ENCODE measurements at regions not wholly inside any gene's neighbourhood (a gene's known extent, or its start where the extent isn't known, plus 50 kb on each side); places are given as distances from the start of the nearest gene placed in this dataset.

DNA sequence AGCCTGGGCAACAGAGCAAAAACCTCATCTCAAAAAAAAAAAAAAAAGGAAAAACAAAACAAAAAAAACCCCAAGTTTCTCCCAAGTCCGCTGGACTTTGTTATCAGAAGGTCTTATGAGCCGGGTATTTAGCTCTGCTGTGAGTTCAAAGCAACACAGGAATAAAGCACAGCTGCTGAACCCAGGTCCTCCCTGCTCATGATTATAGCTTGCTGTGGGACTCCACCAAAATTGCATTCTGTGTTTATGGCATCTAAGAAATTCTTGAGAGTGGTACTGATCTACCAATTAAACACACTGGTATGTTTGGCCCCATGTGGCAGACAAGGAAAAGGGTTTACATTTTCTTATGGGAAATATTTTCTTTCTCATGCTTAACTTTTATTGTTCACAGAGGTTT lies 93.6 kb upstream of the NEDD9 start:
- H3K9ac ChIP-seq (ENCODE audit: low read length in 2 of 2) = no peak overlapping the region
- H3K4me1 ChIP-seq (ENCODE audit: control insufficient read depth, insufficient read depth, low read length) = no peaks in the 10 kb centered on the region
- H3K9me3 ChIP-seq (ENCODE audit: control insufficient read depth in 2 of 2, low read length in 2 of 2) = no peaks in the 10 kb centered on the region
- no peaks in the 10 kb centered on the region for H3K27me3 ChIP-seq (ENCODE audit: control insufficient read depth in 1 of 2, insufficient read depth in 2 of 2, low read length in 2 of 2)
- H3K27ac ChIP-seq (ENCODE audit: low read length) = no peak overlapping the region
- H3K4me3 ChIP-seq (ENCODE audit: low read length in 2 of 2) = no peak overlapping the region
- H3K36me3 ChIP-seq (ENCODE audit: control insufficient read depth in 2 of 2, insufficient read depth in 2 of 2, low read length in 2 of 2) = no peaks in the 10 kb centered on the region

DNA sequence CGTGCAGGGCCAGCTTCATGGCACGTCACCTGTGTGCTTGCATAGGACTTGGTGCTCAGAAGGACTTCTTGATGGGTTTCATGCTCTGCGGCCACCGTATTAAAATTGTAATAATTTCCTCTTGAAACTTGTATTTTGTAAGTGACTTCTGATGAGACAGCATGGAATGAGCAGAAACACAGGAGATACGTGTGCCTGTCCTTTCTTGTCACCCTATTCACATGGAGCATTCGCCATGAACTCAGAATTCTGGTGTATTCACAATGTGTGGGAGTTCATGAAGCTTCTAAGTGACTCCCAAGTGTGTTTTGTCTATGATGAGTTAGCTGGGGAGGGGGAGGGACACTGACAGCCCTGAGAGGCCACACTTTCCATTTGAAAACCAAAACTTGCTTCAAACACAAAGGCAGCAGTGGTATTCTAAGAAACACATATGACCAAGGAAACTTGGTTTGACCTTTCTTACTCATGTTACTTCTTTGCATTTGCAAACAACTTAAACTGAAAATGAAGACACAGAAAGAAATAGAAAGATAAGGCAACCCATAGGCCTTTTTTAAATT lies 92.1 kb upstream of the NEDD9 start:
- Histone ChIP-seq H3K27ac (ENCODE audit: low read length) (no peak overlapping the region), H3K9me3 (ENCODE audit: control insufficient read depth in 2 of 2, low read length in 2 of 2) (no peaks in the 10 kb centered on the region), H3K4me1 (ENCODE audit: control insufficient read depth, insufficient read depth, low read length) (peaks cover under 1% of the 10 kb centered on the region), H3K27me3 (ENCODE audit: control insufficient read depth in 1 of 2, insufficient read depth in 2 of 2, low read length in 2 of 2) (no peaks in the 10 kb centered on the region), H3K9ac (ENCODE audit: low read length in 2 of 2) (no peak overlapping the region), H3K36me3 (ENCODE audit: control insufficient read depth in 2 of 2, insufficient read depth in 2 of 2, low read length in 2 of 2) (no peaks in the 10 kb centered on the region), H3K4me3 (ENCODE audit: low read length in 2 of 2) (no peak overlapping the region)

DNA sequence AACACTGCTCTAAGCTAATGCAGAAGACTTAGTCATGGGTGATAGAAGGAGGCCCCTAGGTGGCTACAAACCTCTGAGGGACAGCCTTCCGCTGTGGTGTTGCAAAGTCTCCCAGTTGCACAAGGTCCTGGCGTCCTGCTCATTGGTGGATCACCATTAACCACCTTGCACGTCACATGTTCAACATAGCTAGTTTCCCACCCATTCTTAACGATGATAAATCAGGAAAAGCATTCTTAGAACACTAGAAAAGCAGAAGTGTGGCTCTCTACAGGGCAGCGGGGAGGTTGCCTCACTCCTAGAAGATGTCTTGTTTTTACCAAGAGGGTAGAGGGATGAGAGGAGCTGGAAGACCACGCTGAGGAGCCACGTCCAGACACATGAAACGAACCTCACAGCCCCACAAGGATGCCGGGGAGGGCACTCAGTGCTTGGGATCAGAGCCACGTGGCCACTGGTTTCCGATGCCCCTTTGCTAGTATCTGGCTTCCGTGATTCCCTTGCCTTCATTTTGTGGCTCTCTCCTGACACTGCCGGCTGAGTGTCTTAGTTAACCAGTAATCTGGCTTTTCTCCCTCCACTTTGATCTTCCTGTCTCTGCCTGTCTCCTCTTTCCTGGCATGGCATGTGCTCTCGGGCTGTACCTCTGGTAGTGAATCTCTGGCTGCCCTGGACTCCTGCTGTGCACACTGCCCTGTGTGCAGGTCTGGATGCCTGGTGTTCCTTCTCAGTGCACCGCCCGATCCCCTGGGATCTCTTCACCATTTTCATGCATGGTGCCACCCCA lies 91.4 kb upstream of the NEDD9 start:
- no peak overlapping the region for H3K27ac ChIP-seq (ENCODE audit: low read length)

DNA sequence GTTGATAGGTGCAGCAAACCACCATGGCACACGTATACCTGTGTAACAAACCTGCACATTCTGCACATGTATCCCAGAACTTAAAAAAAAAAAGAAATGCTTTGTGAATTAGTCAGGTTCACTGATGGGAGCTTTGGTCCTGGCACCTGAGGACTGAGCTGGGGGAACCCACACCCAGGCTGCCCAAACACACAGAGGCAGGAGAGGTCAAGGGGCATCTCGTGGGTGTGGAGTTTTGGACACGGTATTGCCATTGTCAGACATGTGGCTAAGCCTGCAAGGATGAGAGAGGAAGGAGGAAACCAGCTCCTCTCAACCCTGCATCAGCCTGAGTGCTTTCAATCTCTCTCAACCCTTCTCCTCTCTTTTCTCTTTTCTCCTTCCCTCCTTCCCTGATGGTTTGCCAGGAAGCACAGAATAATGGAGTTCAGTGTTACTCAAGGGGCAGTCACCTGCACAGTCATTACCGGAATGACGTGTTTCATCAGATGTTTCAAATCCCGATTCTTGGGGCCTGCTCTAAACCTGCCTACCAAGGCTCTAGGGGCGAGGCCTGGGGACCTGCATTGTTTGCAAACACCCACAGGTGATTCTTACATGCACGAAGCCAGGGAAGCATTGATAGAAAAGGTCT lies 89.9 kb upstream of the NEDD9 start:
- Histone ChIP-seq H3K4me3 (ENCODE audit: low read length in 2 of 2) (no peak overlapping the region), H3K9me3 (ENCODE audit: control insufficient read depth in 2 of 2, low read length in 2 of 2) (no peaks in the 10 kb centered on the region), H3K36me3 (ENCODE audit: control insufficient read depth in 2 of 2, insufficient read depth in 2 of 2, low read length in 2 of 2) (no peaks in the 10 kb centered on the region), H3K27ac (ENCODE audit: low read length) (no peak overlapping the region), H3K9ac (ENCODE audit: low read length in 2 of 2) (no peak overlapping the region), H3K27me3 (ENCODE audit: control insufficient read depth in 1 of 2, insufficient read depth in 2 of 2, low read length in 2 of 2) (no peaks in the 10 kb centered on the region), H3K4me1 (ENCODE audit: control insufficient read depth, insufficient read depth, low read length) (peaks cover 11% of the 10 kb centered on the region)

More for the DNA sequence above, 91.4 kb upstream of the NEDD9 start:
- Histone ChIP-seq H3K9me3 (ENCODE audit: control insufficient read depth in 2 of 2, low read length in 2 of 2) (no peaks in the 10 kb centered on the region), H3K4me3 (ENCODE audit: low read length in 2 of 2) (no peak overlapping the region), H3K9ac (ENCODE audit: low read length in 2 of 2) (no peak overlapping the region), H3K4me1 (ENCODE audit: control insufficient read depth, insufficient read depth, low read length) (peaks cover 6% of the 10 kb centered on the region), H3K36me3 (ENCODE audit: control insufficient read depth in 2 of 2, insufficient read depth in 2 of 2, low read length in 2 of 2) (no peaks in the 10 kb centered on the region), H3K27me3 (ENCODE audit: control insufficient read depth in 1 of 2, insufficient read depth in 2 of 2, low read length in 2 of 2) (no peaks in the 10 kb centered on the region)

DNA sequence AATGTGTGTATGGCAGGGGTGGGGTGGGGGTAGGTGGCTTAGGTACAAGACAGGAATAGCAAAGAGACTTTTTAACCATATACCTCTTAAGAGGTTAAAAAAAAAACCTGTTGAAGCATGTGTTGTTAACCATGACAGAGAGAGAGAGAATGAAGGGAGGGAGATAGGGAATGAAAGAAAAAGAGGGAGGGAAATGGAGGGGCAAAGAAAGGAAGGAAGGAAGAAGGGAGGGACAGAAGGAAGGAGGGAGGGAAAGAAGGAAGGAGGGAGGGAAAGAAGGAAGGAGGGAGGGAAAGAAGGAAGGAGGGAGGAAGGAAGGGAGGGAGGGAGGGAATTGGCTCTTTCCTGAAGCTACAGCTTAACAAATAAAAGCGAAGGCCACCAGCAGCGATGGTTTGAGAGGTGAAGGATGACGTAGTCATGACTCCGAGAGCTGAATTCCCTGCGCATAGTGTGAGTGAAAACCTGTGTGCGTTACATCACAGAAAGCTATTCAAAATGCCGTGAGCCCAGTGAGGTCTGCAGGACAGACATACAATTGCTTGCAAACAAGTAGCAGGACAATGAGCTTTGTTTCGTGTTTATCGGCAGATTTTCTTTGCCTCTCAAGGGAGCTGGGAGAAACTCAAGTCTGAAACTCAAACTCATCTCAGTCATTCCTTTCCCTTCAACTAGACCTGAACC lies 88.6 kb upstream of the NEDD9 start:
- Histone ChIP-seq H3K9ac (ENCODE audit: low read length in 2 of 2) (no peak overlapping the region), H3K36me3 (ENCODE audit: control insufficient read depth in 2 of 2, insufficient read depth in 2 of 2, low read length in 2 of 2) (no peaks in the 10 kb centered on the region), H3K27me3 (ENCODE audit: control insufficient read depth in 1 of 2, insufficient read depth in 2 of 2, low read length in 2 of 2) (no peaks in the 10 kb centered on the region), H3K9me3 (ENCODE audit: control insufficient read depth in 2 of 2, low read length in 2 of 2) (no peaks in the 10 kb centered on the region), H3K27ac (ENCODE audit: low read length) (no peak overlapping the region), H3K4me3 (ENCODE audit: low read length in 2 of 2) (no peak overlapping the region), H3K4me1 (ENCODE audit: control insufficient read depth, insufficient read depth, low read length) (peaks cover 11% of the 10 kb centered on the region)

DNA sequence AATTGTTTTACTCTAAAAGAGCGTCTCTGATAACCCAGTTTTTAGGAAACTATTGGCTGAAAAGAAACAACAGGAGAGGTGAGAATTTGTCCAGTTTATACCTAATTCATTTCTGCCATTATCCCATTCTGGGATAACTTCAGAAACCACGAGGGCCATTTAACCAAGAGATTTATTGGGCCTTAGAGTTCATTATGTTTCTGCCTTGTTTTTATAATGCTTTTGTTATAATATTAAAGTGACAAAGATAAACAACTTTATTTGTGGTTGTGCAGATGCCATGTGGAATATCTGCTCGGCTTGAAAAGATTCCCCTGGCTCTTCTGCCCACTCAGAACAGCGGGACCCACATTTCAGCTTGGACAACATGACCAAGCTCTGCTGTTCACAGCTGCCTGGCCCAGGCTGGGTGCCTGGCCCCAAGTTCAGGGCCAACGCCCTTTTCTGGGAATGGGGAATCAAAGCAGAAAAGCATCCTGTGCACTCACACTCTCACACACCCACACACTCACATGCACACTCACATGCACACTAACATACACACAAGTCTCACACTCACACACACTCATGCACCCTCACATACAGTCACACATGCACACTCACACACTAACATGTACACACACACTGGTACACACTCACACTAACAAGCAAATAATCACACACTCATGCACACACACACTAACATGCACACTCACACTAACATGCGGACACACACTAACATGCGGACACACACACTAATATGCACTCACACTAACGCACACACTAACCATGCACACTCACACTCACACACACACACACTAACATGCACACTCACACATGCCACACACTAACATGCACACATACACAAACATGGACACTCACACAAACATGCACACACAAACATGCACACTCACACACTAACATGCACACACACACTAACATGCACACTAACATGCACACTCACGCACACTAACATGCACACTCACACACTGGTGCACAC lies 86.7 kb upstream of the NEDD9 start:
- Histone ChIP-seq H3K36me3 (ENCODE audit: control insufficient read depth in 2 of 2, insufficient read depth in 2 of 2, low read length in 2 of 2) (no peaks in the 10 kb centered on the region), H3K9ac (ENCODE audit: low read length in 2 of 2) (no peak overlapping the region), H3K27me3 (ENCODE audit: control insufficient read depth in 1 of 2, insufficient read depth in 2 of 2, low read length in 2 of 2) (no peaks in the 10 kb centered on the region), H3K27ac (ENCODE audit: low read length) (no peak overlapping the region), H3K4me3 (ENCODE audit: low read length in 2 of 2) (no peak overlapping the region), H3K4me1 (ENCODE audit: control insufficient read depth, insufficient read depth, low read length) (peaks cover 11% of the 10 kb centered on the region), H3K9me3 (ENCODE audit: control insufficient read depth in 2 of 2, low read length in 2 of 2) (no peaks in the 10 kb centered on the region)

DNA sequence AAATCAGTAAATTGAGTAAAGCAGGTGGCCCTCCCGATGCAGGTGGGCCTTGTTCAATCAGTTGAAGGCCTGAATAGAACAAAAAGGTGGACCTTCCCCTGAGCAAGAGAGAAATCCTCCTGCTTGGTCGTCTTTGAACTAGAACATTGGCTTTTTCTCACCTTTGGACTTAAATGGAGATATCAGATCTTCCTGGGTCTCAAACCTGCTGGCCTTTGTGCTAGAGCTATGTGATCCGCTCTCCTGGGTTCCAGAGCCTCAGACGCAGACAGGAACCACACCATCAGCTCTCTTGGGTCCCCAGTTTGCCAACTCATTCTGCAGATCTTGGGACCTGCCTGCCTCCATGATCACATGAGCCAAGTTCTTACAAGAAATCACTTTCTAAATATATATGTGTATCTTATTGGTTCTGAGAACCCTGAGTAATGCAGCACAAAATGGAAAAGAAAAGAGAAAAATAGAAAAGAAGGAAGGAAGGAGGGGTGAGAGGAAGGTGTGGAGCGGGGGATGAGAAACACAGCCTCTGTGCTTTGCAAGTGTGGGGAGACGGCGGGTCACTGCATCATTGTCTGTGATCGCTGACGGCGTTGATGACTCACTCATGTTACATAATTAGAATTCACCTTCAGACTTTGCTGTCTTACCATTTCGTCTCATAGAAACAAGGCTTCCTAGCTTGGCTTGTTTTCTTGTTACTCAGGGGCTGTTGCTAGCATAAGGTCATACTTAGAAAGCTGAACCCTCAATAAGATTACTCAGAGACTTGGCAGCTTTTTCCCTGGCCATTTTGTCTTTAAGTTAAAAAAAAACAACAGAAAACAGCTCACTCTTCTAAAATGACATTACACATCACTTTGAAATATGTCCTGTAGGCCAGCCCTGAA lies 85.7 kb upstream of the NEDD9 start:
- H3K36me3 ChIP-seq (ENCODE audit: control insufficient read depth in 2 of 2, insufficient read depth in 2 of 2, low read length in 2 of 2) = no peaks in the 10 kb centered on the region
- peak overlapping the region; percentile 62 for H3K27ac ChIP-seq (ENCODE audit: low read length)
- H3K9me3 ChIP-seq (ENCODE audit: control insufficient read depth in 2 of 2, low read length in 2 of 2) = no peaks in the 10 kb centered on the region
- H3K4me1 ChIP-seq (ENCODE audit: control insufficient read depth, insufficient read depth, low read length) = peaks cover 11% of the 10 kb centered on the region
- peak overlapping the region in 1 of 2 donors; percentile 17 for H3K9ac ChIP-seq (ENCODE audit: low read length in 2 of 2)
- peak overlapping the region in 1 of 2 donors; percentile 15 for H3K4me3 ChIP-seq (ENCODE audit: low read length in 2 of 2)
- no peaks in the 10 kb centered on the region for H3K27me3 ChIP-seq (ENCODE audit: control insufficient read depth in 1 of 2, insufficient read depth in 2 of 2, low read length in 2 of 2)

DNA sequence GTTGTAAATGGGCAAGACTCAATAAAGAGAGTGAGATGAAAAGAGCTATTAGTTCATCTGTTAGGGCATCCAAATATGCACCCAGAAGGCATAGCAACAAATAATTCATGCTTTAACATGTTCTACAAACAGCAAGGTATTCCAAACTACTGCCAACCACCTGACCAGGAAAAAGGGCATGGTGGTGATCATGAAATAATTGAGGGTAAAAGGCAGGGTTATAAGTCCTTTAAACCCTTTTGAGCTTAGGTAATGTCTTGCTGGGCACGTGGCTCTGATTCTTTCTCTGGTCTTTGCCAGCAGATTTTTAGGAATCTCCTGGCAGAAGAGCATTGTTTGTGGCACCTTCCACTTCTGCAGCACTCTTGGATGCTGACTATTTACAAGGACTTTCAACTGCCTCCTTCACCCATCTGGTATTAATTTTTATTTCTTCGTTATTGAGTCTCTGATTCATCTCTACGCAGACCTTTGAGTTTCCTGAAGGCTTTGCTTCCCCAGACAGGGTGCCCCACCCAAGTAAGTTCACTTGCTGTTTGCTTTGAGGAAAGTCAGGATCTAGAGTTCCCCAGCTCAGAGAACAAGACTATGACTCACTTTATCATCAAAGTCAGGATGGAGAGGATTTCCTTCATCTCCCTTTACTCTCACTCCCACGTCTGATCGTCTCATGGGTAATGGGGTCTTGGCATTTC lies 83.4 kb upstream of the NEDD9 start:
- Histone ChIP-seq H3K27me3 (ENCODE audit: control insufficient read depth in 1 of 2, insufficient read depth in 2 of 2, low read length in 2 of 2) (no peaks in the 10 kb centered on the region), H3K27ac (ENCODE audit: low read length) (no peak overlapping the region), H3K9ac (ENCODE audit: low read length in 2 of 2) (no peak overlapping the region), H3K36me3 (ENCODE audit: control insufficient read depth in 2 of 2, insufficient read depth in 2 of 2, low read length in 2 of 2) (no peaks in the 10 kb centered on the region), H3K9me3 (ENCODE audit: control insufficient read depth in 2 of 2, low read length in 2 of 2) (no peaks in the 10 kb centered on the region), H3K4me3 (ENCODE audit: low read length in 2 of 2) (no peak overlapping the region), H3K4me1 (ENCODE audit: control insufficient read depth, insufficient read depth, low read length) (peaks cover 11% of the 10 kb centered on the region)

DNA sequence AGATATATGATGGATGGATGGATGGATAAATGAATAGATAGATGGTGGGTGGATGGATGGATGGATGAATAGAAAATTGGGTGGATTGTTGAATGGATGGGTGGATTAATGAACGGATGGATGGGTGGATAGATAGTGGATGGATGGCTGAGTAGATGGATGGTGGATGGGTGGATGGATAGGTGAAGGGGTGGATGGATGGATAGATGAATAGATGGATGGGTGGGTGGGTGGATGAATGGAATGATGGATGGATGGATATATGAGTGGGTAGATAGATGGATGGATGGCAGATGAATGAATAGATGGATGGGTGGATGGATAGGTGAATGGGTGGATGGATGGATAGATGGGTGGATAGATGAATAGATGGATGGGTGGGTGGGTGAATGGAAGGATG lies 80.7 kb upstream of the NEDD9 start:
- no peak overlapping the region for H3K9ac ChIP-seq (ENCODE audit: low read length in 2 of 2)
- H3K4me1 ChIP-seq (ENCODE audit: control insufficient read depth, insufficient read depth, low read length) = peaks cover 4% of the 10 kb centered on the region
- H3K27me3 ChIP-seq (ENCODE audit: control insufficient read depth in 1 of 2, insufficient read depth in 2 of 2, low read length in 2 of 2) = no peaks in the 10 kb centered on the region
- no peak overlapping the region for H3K27ac ChIP-seq (ENCODE audit: low read length)
- no peak overlapping the region for H3K4me3 ChIP-seq (ENCODE audit: low read length in 2 of 2)
- no peaks in the 10 kb centered on the region for H3K36me3 ChIP-seq (ENCODE audit: control insufficient read depth in 2 of 2, insufficient read depth in 2 of 2, low read length in 2 of 2)
- H3K9me3 ChIP-seq (ENCODE audit: control insufficient read depth in 2 of 2, low read length in 2 of 2) = no peaks in the 10 kb centered on the region
